Peyer's patch (tissue), 4 donors: ENCODE measurements at regions not wholly inside any gene's neighbourhood (a gene's known extent, or its start where the extent isn't known, plus 50 kb on each side); places are given as distances from the start of the nearest gene placed in this dataset.

Source experiments
- POLR2A ChIP-seq, 2 donors: fragments of 450-650 bp; IDR thresholded peaks; one replicate each; pipeline ENCODE4 v1.5.1; 2017; ENCODE audit warnings: antibody characterized with exemption in 2 of 2, mild to moderate bottlenecking in 2 of 2, moderate library complexity in 2 of 2
- TF ChIP-seq, protein P1 (sequence below), 6 experiments: fragments of 450-650 bp in 4 of 6; fragments of 200-600 bp in 2 of 6; sonication (generic) in 1 of 6; IDR thresholded peaks; one replicate each; pipeline ENCODE4 v1.5.1; 2017 to 2019; ENCODE audit warnings: antibody characterized with exemption in 6 of 6, mild to moderate bottlenecking in 3 of 6, moderate library complexity in 1 of 6

GRCh38 chr6:105791179-105791578 lies 295.0 kb upstream of the PRDM1 start:
- TF ChIP-seq, protein P1, sequence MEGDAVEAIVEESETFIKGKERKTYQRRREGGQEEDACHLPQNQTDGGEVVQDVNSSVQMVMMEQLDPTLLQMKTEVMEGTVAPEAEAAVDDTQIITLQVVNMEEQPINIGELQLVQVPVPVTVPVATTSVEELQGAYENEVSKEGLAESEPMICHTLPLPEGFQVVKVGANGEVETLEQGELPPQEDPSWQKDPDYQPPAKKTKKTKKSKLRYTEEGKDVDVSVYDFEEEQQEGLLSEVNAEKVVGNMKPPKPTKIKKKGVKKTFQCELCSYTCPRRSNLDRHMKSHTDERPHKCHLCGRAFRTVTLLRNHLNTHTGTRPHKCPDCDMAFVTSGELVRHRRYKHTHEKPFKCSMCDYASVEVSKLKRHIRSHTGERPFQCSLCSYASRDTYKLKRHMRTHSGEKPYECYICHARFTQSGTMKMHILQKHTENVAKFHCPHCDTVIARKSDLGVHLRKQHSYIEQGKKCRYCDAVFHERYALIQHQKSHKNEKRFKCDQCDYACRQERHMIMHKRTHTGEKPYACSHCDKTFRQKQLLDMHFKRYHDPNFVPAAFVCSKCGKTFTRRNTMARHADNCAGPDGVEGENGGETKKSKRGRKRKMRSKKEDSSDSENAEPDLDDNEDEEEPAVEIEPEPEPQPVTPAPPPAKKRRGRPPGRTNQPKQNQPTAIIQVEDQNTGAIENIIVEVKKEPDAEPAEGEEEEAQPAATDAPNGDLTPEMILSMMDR (IDR thresholded peaks at IDR 0.05): no peak
- TF ChIP-seq POLR2A (IDR thresholded peaks at IDR 0.05): no peak
